Endothelial cell of umbilical vein (primary cell): ENCODE measurements at regions not wholly inside any gene's neighbourhood (a gene's known extent, or its start where the extent isn't known, plus 50 kb on each side); places are given as distances from the start of the nearest gene placed in this dataset.

Experiments
- BruUV-seq: library from RNA; stranded (reverse); fragments of 400-500 nt; replicated peaks from 2 replicates; lab custom pipeline; 2021; lab: Mats Ljungman, UMichigan
- CTCF ChIA-PET: fragments of 300-600, 350-600 bp; sonication (Branson Sonifier 250); formaldehyde crosslinking; loops from one replicate; lab custom pipeline; 2021; ENCODE audit warnings: antibody characterized with exemption, inconsistent platforms; lab: Charles Lee
- POLR2A ChIA-PET: fragments of 300-600, 350-600 bp; sonication (Branson Sonifier 250); formaldehyde crosslinking; loops from one replicate; lab custom pipeline; 2021; ENCODE audit warnings: antibody characterized with exemption, inconsistent platforms; lab: Charles Lee
- DNase-seq: peaks from one replicate; pipeline ENCODE4 v3.0.0-alpha.2; 2011; ENCODE audit warnings: low read depth, low spot score
- FAIRE-seq: peaks from 2 replicates; lab custom pipeline; 2011; peaks lifted over from hg19 to GRCh38; lab: Jason Lieb, UNC
- H2AFZ ChIP-seq: 2 replicates; pipeline ENCODE4 v1.6.0; 2012; ENCODE audit warnings: low read depth, low read length, control low read depth, inconsistent platforms
- H3K27ac ChIP-seq: 2 replicates; pipeline ENCODE4 v1.5.1; 2011; ENCODE audit warnings: low read depth, mild to moderate bottlenecking, control low read depth, low read length, moderate library complexity; ENCODE audit not compliant: insufficient read depth
- H3K27me3 ChIP-seq, 2 experiments: 2 replicates each; pipeline versions ENCODE4 v1.6.0 to v1.6.1; 2011; ENCODE audit warnings: low read length in 2 of 2, mixed read lengths in 1 of 2; ENCODE audit not compliant: control insufficient read depth in 2 of 2, insufficient read depth in 2 of 2
- H3K36me3 ChIP-seq, 2 experiments: 2 replicates in 1 of 2; 3 replicates in 1 of 2; pipeline ENCODE4 v1.5.1; 2011; ENCODE audit warnings: low read length in 2 of 2, mild to moderate bottlenecking in 1 of 2, moderate library complexity in 1 of 2; ENCODE audit not compliant: control insufficient read depth in 2 of 2, insufficient read depth in 2 of 2; ENCODE audit errors: extremely low read depth in 1 of 2
- H3K4me1 ChIP-seq: 3 replicates; pipeline ENCODE4 v1.5.1; 2011; ENCODE audit warnings: mild to moderate bottlenecking, low read length; ENCODE audit not compliant: control insufficient read depth, insufficient read depth; ENCODE audit errors: extremely low read depth
- H3K4me2 ChIP-seq: 2 replicates; pipeline ENCODE4 v1.6.1; 2011; ENCODE audit warnings: low read length, control low read depth, mixed read lengths; ENCODE audit not compliant: insufficient read depth
- H3K4me3 ChIP-seq, 3 experiments: fragments of 200-600 bp in 1 of 3; sonication (generic), shearing (Covaris generic) in 1 of 3; replicated peaks in 1 of 3; 2 replicates each; pipeline ENCODE4 v1.5.1; 2011 to 2016; ENCODE audit warnings: control low read depth in 3 of 3, low read length in 3 of 3, mild to moderate bottlenecking in 2 of 3, inconsistent platforms in 1 of 3, low read depth in 1 of 3, moderate library complexity in 1 of 3; ENCODE audit not compliant: insufficient read depth in 1 of 3
- H3K79me2 ChIP-seq: 2 replicates; pipeline ENCODE4 v1.6.0; 2012; ENCODE audit warnings: low read length, inconsistent platforms; ENCODE audit not compliant: control insufficient read depth, insufficient read depth
- H3K9ac ChIP-seq: replicated peaks from 2 replicates; pipeline ENCODE3; 2011; ENCODE audit warnings: low read length, control low read depth; ENCODE audit not compliant: insufficient read depth; ENCODE audit errors: extremely low read depth
- H3K9me1 ChIP-seq: replicated peaks from 3 replicates; pipeline ENCODE4 v1.6.0; 2011; ENCODE audit warnings: mild to moderate bottlenecking, low read length; ENCODE audit not compliant: control insufficient read depth, insufficient read depth; ENCODE audit errors: extremely low read depth
- H3K9me3 ChIP-seq: replicated peaks from 2 replicates; pipeline ENCODE4 v1.5.1; 2012; ENCODE audit warnings: low read length, inconsistent platforms; ENCODE audit not compliant: control insufficient read depth, insufficient read depth
- H4K20me1 ChIP-seq: replicated peaks from 2 replicates; pipeline ENCODE3; 2011; ENCODE audit warnings: mild to moderate bottlenecking, low read length; ENCODE audit not compliant: control insufficient read depth, insufficient read depth; ENCODE audit errors: extremely low read depth
- EZH2 ChIP-seq: IDR thresholded peaks from 2 replicates; pipeline ENCODE4 v1.6.1; 2012; ENCODE audit warnings: borderline replicate concordance, low read depth, mild to moderate bottlenecking, moderate library complexity, low read length, inconsistent platforms; ENCODE audit not compliant: severe bottlenecking
- FOS ChIP-seq: IDR thresholded peaks from 2 replicates; pipeline ENCODE4 v1.6.1; 2011; ENCODE audit warnings: mild to moderate bottlenecking, low read length, moderate library complexity, borderline replicate concordance; ENCODE audit not compliant: insufficient read depth
- GATA2 ChIP-seq: IDR thresholded peaks from 2 replicates; pipeline ENCODE4 v1.7.0; 2011; ENCODE audit warnings: low read depth, mild to moderate bottlenecking, moderate library complexity, mixed read lengths, low read length; ENCODE audit not compliant: insufficient read length, insufficient read depth
- JUN ChIP-seq: IDR thresholded peaks from 2 replicates; pipeline ENCODE4 v1.6.1; 2011; ENCODE audit warnings: borderline replicate concordance, low read depth; ENCODE audit not compliant: insufficient read length, insufficient read depth
- MYC ChIP-seq: IDR thresholded peaks from one replicate; pipeline ENCODE4 v1.6.1; 2011; ENCODE audit warnings: mild to moderate bottlenecking, low read depth, low read length
- POLR2A ChIP-seq: IDR thresholded peaks from 2 replicates; pipeline ENCODE4 v1.6.1; 2012; ENCODE audit warnings: low read depth, mild to moderate bottlenecking, control low read depth, low read length
- POLR2AphosphoS5 ChIP-seq: IDR thresholded peaks from 2 replicates; pipeline ENCODE4 v1.6.1; 2012; ENCODE audit warnings: low read depth, mild to moderate bottlenecking, control low read depth, low read length, moderate library complexity; ENCODE audit not compliant: insufficient read depth
- dilution Hi-C: fragments of 300-500 bp; cut with MboI; formaldehyde crosslinking; loops from one replicate; pipeline ENCODE4 v1.15.0; 2019; ENCODE audit warnings: low sequenced_read_pairs; ENCODE audit not compliant: extremely low pct_ligation_motif_present
- intact Hi-C: fragments of 100-400 bp; cut with micrococcal nuclease; formaldehyde crosslinking; loops from one replicate; pipeline ENCODE4 v1.10.0; 2022
- TF ChIP-seq, protein P1 (sequence below): IDR thresholded peaks from 2 replicates; pipeline ENCODE4 v1.6.1; 2011; ENCODE audit not compliant: insufficient read depth, insufficient read length
- TF ChIP-seq, protein P2 (sequence below), 2 donors: IDR thresholded peaks; 1 replicate in 1 of 2; 2 replicates in 1 of 2; pipeline ENCODE4 v1.5.1; 2011; ENCODE audit warnings: low read length in 2 of 2, mild to moderate bottlenecking in 2 of 2, moderate library complexity in 2 of 2, control low read depth in 1 of 2, inconsistent platforms in 1 of 2, low read depth in 1 of 2; ENCODE audit not compliant: insufficient read depth in 1 of 2; ENCODE audit errors: extremely low read depth in 1 of 2

DNA sequence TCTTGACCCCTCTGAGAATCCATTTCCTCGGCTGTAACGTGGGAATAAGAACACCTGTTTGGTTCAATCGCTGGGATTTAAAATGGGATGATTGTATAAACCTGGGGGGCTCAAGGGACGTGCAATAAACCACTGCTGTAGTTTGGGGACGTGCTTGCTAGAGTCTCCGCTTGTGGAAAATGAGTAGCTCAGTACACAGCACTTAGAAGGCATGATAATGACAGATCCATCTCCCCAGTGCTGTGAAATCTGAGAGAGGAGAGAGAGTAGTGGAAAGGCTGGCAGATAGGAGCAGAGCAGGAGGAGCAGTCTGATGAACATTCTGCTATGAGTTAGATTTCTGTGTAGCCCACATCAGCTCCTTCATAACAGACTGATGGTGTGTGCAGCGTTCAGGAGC is 256.5 kb downstream of the MN1 start:
- Histone ChIP-seq H3K9ac (no peak overlapping the region), H3K4me1 (no peaks in the 10 kb centered on the region), H3K27me3 (peaks cover 2 to 3% of the 10 kb centered on the region in 2 experiments), H3K79me2 (no peaks in the 10 kb centered on the region), H3K9me1 (no peaks in the 10 kb centered on the region), H2AFZ (no peak overlapping the region), H3K4me2 (no peak overlapping the region), H3K4me3 (no peak overlapping the region), H4K20me1 (no peaks in the 10 kb centered on the region), H3K9me3 (no peaks in the 10 kb centered on the region), H3K36me3 (no peaks in the 10 kb centered on the region), H3K27ac (no peak overlapping the region)
- ChIA-PET CTCF (interaction anchor here (0.9 to 1.0 kb wide), 2 partner anchors 9 to 12 kb away, joined by 3 read pairs; no protein-coding TSS in a partner anchor), POLR2A (no interaction called here)
- BruUV-seq = no TSS peak
- DNase-seq (no peak), FAIRE-seq (no peak)
- dilution Hi-C loops = no loop called here
- intact Hi-C loops = no loop called here
- TF ChIP-seq POLR2AphosphoS5 (no peak), EZH2 (no peak), GATA2 (no peak), FOS (no peak), JUN (no peak), POLR2A (no peak), MYC (no peak)
- TF ChIP-seq, protein P1, sequence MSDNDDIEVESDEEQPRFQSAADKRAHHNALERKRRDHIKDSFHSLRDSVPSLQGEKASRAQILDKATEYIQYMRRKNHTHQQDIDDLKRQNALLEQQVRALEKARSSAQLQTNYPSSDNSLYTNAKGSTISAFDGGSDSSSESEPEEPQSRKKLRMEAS = no peak
- TF ChIP-seq, protein P2, sequence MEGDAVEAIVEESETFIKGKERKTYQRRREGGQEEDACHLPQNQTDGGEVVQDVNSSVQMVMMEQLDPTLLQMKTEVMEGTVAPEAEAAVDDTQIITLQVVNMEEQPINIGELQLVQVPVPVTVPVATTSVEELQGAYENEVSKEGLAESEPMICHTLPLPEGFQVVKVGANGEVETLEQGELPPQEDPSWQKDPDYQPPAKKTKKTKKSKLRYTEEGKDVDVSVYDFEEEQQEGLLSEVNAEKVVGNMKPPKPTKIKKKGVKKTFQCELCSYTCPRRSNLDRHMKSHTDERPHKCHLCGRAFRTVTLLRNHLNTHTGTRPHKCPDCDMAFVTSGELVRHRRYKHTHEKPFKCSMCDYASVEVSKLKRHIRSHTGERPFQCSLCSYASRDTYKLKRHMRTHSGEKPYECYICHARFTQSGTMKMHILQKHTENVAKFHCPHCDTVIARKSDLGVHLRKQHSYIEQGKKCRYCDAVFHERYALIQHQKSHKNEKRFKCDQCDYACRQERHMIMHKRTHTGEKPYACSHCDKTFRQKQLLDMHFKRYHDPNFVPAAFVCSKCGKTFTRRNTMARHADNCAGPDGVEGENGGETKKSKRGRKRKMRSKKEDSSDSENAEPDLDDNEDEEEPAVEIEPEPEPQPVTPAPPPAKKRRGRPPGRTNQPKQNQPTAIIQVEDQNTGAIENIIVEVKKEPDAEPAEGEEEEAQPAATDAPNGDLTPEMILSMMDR (IDR thresholded peaks at IDR 0.05; ENCODE audit: extremely low read depth in 1 of 2, insufficient read depth in 1 of 2, low read depth in 1 of 2, low read length in 2 of 2) = no peak
